ENCODE measurements at regions not wholly inside any gene's neighbourhood (a gene's known extent, or its start where the extent isn't known, plus 50 kb on each side); places are given as distances from the start of the nearest gene placed in this dataset.

- DNase-seq (ENCODE audit: low read depth in 1 of 2, low spot score in 1 of 2) = no peak
Measured at GRCh38 chrX:78437621-78438020, 110.2 kb upstream of the CYSLTR1 start.

GRCh38 chrX:78429172-78429571 is 101.8 kb upstream of the CYSLTR1 start:
- in situ Hi-C loops (cut with HindIII; ENCODE audit: low pct_unique_long_range_greater_than_20kb, low sequenced_read_pairs) = no loop called here
- no peak for TF ChIP-seq JUND (IDR thresholded peaks at IDR 0.05; ENCODE audit: low read depth)
- no peak for DNase-seq (ENCODE audit: low read depth in 1 of 2, low spot score in 1 of 2)

More at GRCh38 chrX:78437621-78438020, 110.2 kb upstream of the CYSLTR1 start:
- no peak for TF ChIP-seq JUND (IDR thresholded peaks at IDR 0.05; ENCODE audit: low read depth)
- in situ Hi-C loops (cut with HindIII; ENCODE audit: low pct_unique_long_range_greater_than_20kb, low sequenced_read_pairs) = no loop called here

- in situ Hi-C loops (cut with HindIII; ENCODE audit: low pct_unique_long_range_greater_than_20kb, low sequenced_read_pairs) = no loop called here
- DNase-seq (ENCODE audit: low read depth in 1 of 2, low spot score in 1 of 2) = no peak
- no peak for TF ChIP-seq JUND (IDR thresholded peaks at IDR 0.05; ENCODE audit: low read depth)
Measured at GRCh38 chrX:78388663-78389062, 61.3 kb upstream of the CYSLTR1 start.

GRCh38 chrX:78387364-78387763 is 60.0 kb upstream of the CYSLTR1 start:
- in situ Hi-C loops (cut with HindIII; ENCODE audit: low pct_unique_long_range_greater_than_20kb, low sequenced_read_pairs) = no loop called here

GRCh38 chrX:78384486-78384885 is 57.1 kb upstream of the CYSLTR1 start:
- in situ Hi-C loops (cut with HindIII; ENCODE audit: low pct_unique_long_range_greater_than_20kb, low sequenced_read_pairs) = no loop called here
- DNase-seq (ENCODE audit: low read depth in 1 of 2, low spot score in 1 of 2) = no peak
- no peak for TF ChIP-seq JUND (IDR thresholded peaks at IDR 0.05; ENCODE audit: low read depth)

More at GRCh38 chrX:78387364-78387763, 60.0 kb upstream of the CYSLTR1 start:
- no peak for DNase-seq (ENCODE audit: low read depth in 1 of 2, low spot score in 1 of 2)
- no peak for TF ChIP-seq JUND (IDR thresholded peaks at IDR 0.05; ENCODE audit: low read depth)

- TF ChIP-seq JUND (IDR thresholded peaks at IDR 0.05; ENCODE audit: low read depth) = no peak
- DNase-seq (ENCODE audit: low read depth in 1 of 2, low spot score in 1 of 2) = no peak
- in situ Hi-C loops (cut with HindIII; ENCODE audit: low pct_unique_long_range_greater_than_20kb, low sequenced_read_pairs) = no loop called here
Measured at GRCh38 chrX:78383594-78383993, 56.2 kb upstream of the CYSLTR1 start.

- in situ Hi-C loops (cut with HindIII; ENCODE audit: low pct_unique_long_range_greater_than_20kb, low sequenced_read_pairs) = no loop called here
- no peak for TF ChIP-seq JUND (IDR thresholded peaks at IDR 0.05; ENCODE audit: low read depth)
- no peak for DNase-seq (ENCODE audit: low read depth in 1 of 2, low spot score in 1 of 2)
Measured at GRCh38 chrX:78378476-78379115, 51.2 kb upstream of the CYSLTR1 start.
